ENCODE measurements at regions not wholly inside any gene's neighbourhood (a gene's known extent, or its start where the extent isn't known, plus 50 kb on each side); places are given as distances from the start of the nearest gene placed in this dataset.

GRCh38 chr2:76467326-76467725 lies 756.6 kb upstream of the GCFC2 start:
- H3K9me3 Mint-ChIP-seq: no peaks in the 10 kb centered on the region
- H3K36me3 Mint-ChIP-seq: no peaks in the 10 kb centered on the region
- no peak for TF ChIP-seq CTCF (conservative IDR thresholded peaks at IDR 0.05)
- H3K27ac Mint-ChIP-seq: no peak overlapping the region
- H3K27me3 Mint-ChIP-seq: no peaks in the 10 kb centered on the region
- no peak for DNase-seq (ENCODE audit: extremely low spot score, unreplicated experiment)
- H3K4me3 Mint-ChIP-seq: no peak overlapping the region
- H3K4me1 Mint-ChIP-seq (ENCODE audit: unreplicated experiment): no peaks in the 10 kb centered on the region

- H3K27ac Mint-ChIP-seq: no peak overlapping the region
- peaks cover 2% of the 10 kb centered on the region for H3K27me3 Mint-ChIP-seq
- H3K4me3 Mint-ChIP-seq: no peak overlapping the region
- TF ChIP-seq CTCF (conservative IDR thresholded peaks at IDR 0.05): no peak
- no peaks in the 10 kb centered on the region for H3K4me1 Mint-ChIP-seq (ENCODE audit: unreplicated experiment)
- DNase-seq (ENCODE audit: extremely low spot score, unreplicated experiment): no peak
- no peaks in the 10 kb centered on the region for H3K36me3 Mint-ChIP-seq
- no peaks in the 10 kb centered on the region for H3K9me3 Mint-ChIP-seq
Observed at GRCh38 chr2:76464310-76464709, 753.6 kb upstream of the GCFC2 start.

- H3K9me3 Mint-ChIP-seq: no peaks in the 10 kb centered on the region
- no peak overlapping the region for H3K27ac Mint-ChIP-seq
- no peak for TF ChIP-seq CTCF (conservative IDR thresholded peaks at IDR 0.05)
- H3K4me3 Mint-ChIP-seq: no peak overlapping the region
- peaks cover 4% of the 10 kb centered on the region for H3K27me3 Mint-ChIP-seq
- H3K4me1 Mint-ChIP-seq (ENCODE audit: unreplicated experiment): no peaks in the 10 kb centered on the region
- no peak for DNase-seq (ENCODE audit: extremely low spot score, unreplicated experiment)
- H3K36me3 Mint-ChIP-seq: no peaks in the 10 kb centered on the region
Observed at GRCh38 chr2:76461431-76461830, 750.7 kb upstream of the GCFC2 start.

- DNase-seq (ENCODE audit: extremely low spot score, unreplicated experiment): no peak
- no peaks in the 10 kb centered on the region for H3K36me3 Mint-ChIP-seq
- peaks cover 4% of the 10 kb centered on the region for H3K27me3 Mint-ChIP-seq
- no peak overlapping the region for H3K4me3 Mint-ChIP-seq
- no peaks in the 10 kb centered on the region for H3K4me1 Mint-ChIP-seq (ENCODE audit: unreplicated experiment)
- no peak for TF ChIP-seq CTCF (conservative IDR thresholded peaks at IDR 0.05)
- H3K27ac Mint-ChIP-seq: no peak overlapping the region
- H3K9me3 Mint-ChIP-seq: no peaks in the 10 kb centered on the region
Observed at GRCh38 chr2:76455910-76456309, 745.2 kb upstream of the GCFC2 start.

- no peak for TF ChIP-seq CTCF (conservative IDR thresholded peaks at IDR 0.05)
- H3K27ac Mint-ChIP-seq: no peak overlapping the region
- no peaks in the 10 kb centered on the region for H3K27me3 Mint-ChIP-seq
- H3K4me1 Mint-ChIP-seq (ENCODE audit: unreplicated experiment): no peaks in the 10 kb centered on the region
- no peak overlapping the region for H3K4me3 Mint-ChIP-seq
- no peak for DNase-seq (ENCODE audit: extremely low spot score, unreplicated experiment)
- H3K36me3 Mint-ChIP-seq: no peaks in the 10 kb centered on the region
- no peaks in the 10 kb centered on the region for H3K9me3 Mint-ChIP-seq
Observed at GRCh38 chr2:76450024-76450475, 739.3 kb upstream of the GCFC2 start.

- Mint-ChIP-seq H3K9me3 (no peaks in the 10 kb centered on the region), H3K27ac (no peak overlapping the region), H3K4me3 (no peak overlapping the region), H3K36me3 (no peaks in the 10 kb centered on the region), H3K27me3 (no peaks in the 10 kb centered on the region), H3K4me1 (ENCODE audit: unreplicated experiment) (no peaks in the 10 kb centered on the region)
- TF ChIP-seq CTCF (conservative IDR thresholded peaks at IDR 0.05): no peak
- no peak for DNase-seq (ENCODE audit: extremely low spot score, unreplicated experiment)
Observed at GRCh38 chr2:76448956-76449355, 738.2 kb upstream of the GCFC2 start.

Data from type B pancreatic cell (in vitro differentiated cells).